ENCODE measurements at regions not wholly inside any gene's neighbourhood (a gene's known extent, or its start where the extent isn't known, plus 50 kb on each side); places are given as distances from the start of the nearest gene placed in this dataset.

GRCh38 chr7:34281260-34281659 lies 375.9 kb downstream of the BMPER start:
- H3K36me3 ChIP-seq (ENCODE audit: insufficient read depth, low read length) = no peaks in the 10 kb centered on the region
- no peaks in the 10 kb centered on the region for H3K27me3 ChIP-seq (ENCODE audit: insufficient read depth, low read length)
- no peaks in the 10 kb centered on the region for H3K9me3 ChIP-seq (ENCODE audit: low read length)
- no peak overlapping the region for H2AFZ ChIP-seq (ENCODE audit: low read depth, low read length)
- no peak overlapping the region for H3K4me3 ChIP-seq (ENCODE audit: low read length)
- no peaks in the 10 kb centered on the region for H3K4me1 ChIP-seq (ENCODE audit: insufficient read depth, low read length)

- H3K4me3 ChIP-seq (ENCODE audit: low read length) = no peak overlapping the region
- H3K4me1 ChIP-seq (ENCODE audit: insufficient read depth, low read length) = no peaks in the 10 kb centered on the region
- H3K36me3 ChIP-seq (ENCODE audit: insufficient read depth, low read length) = no peaks in the 10 kb centered on the region
- no peaks in the 10 kb centered on the region for H3K27me3 ChIP-seq (ENCODE audit: insufficient read depth, low read length)
- H2AFZ ChIP-seq (ENCODE audit: low read depth, low read length) = no peak overlapping the region
- H3K9me3 ChIP-seq (ENCODE audit: low read length) = no peaks in the 10 kb centered on the region
Measured at GRCh38 chr7:34282271-34282670, 375.7 kb upstream of the NPSR1 start.

- Histone ChIP-seq H3K27me3 (ENCODE audit: insufficient read depth, low read length) (no peaks in the 10 kb centered on the region), H2AFZ (ENCODE audit: low read depth, low read length) (no peak overlapping the region), H3K36me3 (ENCODE audit: insufficient read depth, low read length) (no peaks in the 10 kb centered on the region), H3K4me1 (ENCODE audit: insufficient read depth, low read length) (no peaks in the 10 kb centered on the region), H3K4me3 (ENCODE audit: low read length) (no peak overlapping the region), H3K9me3 (ENCODE audit: low read length) (no peaks in the 10 kb centered on the region)
Measured at GRCh38 chr7:34296663-34297062, 361.4 kb upstream of the NPSR1 start.

GRCh38 chr7:34298492-34299013 lies 359.5 kb upstream of the NPSR1 start:
- Histone ChIP-seq H3K9me3 (ENCODE audit: low read length) (no peaks in the 10 kb centered on the region), H3K27me3 (ENCODE audit: insufficient read depth, low read length) (no peaks in the 10 kb centered on the region), H3K4me3 (ENCODE audit: low read length) (no peak overlapping the region), H2AFZ (ENCODE audit: low read depth, low read length) (no peak overlapping the region), H3K36me3 (ENCODE audit: insufficient read depth, low read length) (no peaks in the 10 kb centered on the region), H3K4me1 (ENCODE audit: insufficient read depth, low read length) (no peaks in the 10 kb centered on the region)

GRCh38 chr7:34299066-34299465 lies 359.0 kb upstream of the NPSR1 start:
- no peaks in the 10 kb centered on the region for H3K27me3 ChIP-seq (ENCODE audit: insufficient read depth, low read length)
- no peak overlapping the region for H3K4me3 ChIP-seq (ENCODE audit: low read length)
- H2AFZ ChIP-seq (ENCODE audit: low read depth, low read length) = no peak overlapping the region
- no peaks in the 10 kb centered on the region for H3K36me3 ChIP-seq (ENCODE audit: insufficient read depth, low read length)
- no peaks in the 10 kb centered on the region for H3K9me3 ChIP-seq (ENCODE audit: low read length)
- no peaks in the 10 kb centered on the region for H3K4me1 ChIP-seq (ENCODE audit: insufficient read depth, low read length)

GRCh38 chr7:34307540-34307939 lies 350.5 kb upstream of the NPSR1 start:
- Histone ChIP-seq H3K36me3 (ENCODE audit: insufficient read depth, low read length) (no peaks in the 10 kb centered on the region), H3K27me3 (ENCODE audit: insufficient read depth, low read length) (no peaks in the 10 kb centered on the region), H3K9me3 (ENCODE audit: low read length) (no peaks in the 10 kb centered on the region), H3K4me1 (ENCODE audit: insufficient read depth, low read length) (no peaks in the 10 kb centered on the region), H2AFZ (ENCODE audit: low read depth, low read length) (no peak overlapping the region), H3K4me3 (ENCODE audit: low read length) (no peak overlapping the region)

GRCh38 chr7:34308595-34308994 lies 349.4 kb upstream of the NPSR1 start:
- Histone ChIP-seq H3K4me3 (ENCODE audit: low read length) (no peak overlapping the region), H3K36me3 (ENCODE audit: insufficient read depth, low read length) (no peaks in the 10 kb centered on the region), H3K4me1 (ENCODE audit: insufficient read depth, low read length) (no peaks in the 10 kb centered on the region), H3K9me3 (ENCODE audit: low read length) (no peaks in the 10 kb centered on the region), H3K27me3 (ENCODE audit: insufficient read depth, low read length) (no peaks in the 10 kb centered on the region), H2AFZ (ENCODE audit: low read depth, low read length) (no peak overlapping the region)

- Histone ChIP-seq H2AFZ (ENCODE audit: low read depth, low read length) (no peak overlapping the region), H3K9me3 (ENCODE audit: low read length) (no peaks in the 10 kb centered on the region), H3K27me3 (ENCODE audit: insufficient read depth, low read length) (no peaks in the 10 kb centered on the region), H3K4me3 (ENCODE audit: low read length) (no peak overlapping the region), H3K4me1 (ENCODE audit: insufficient read depth, low read length) (no peaks in the 10 kb centered on the region), H3K36me3 (ENCODE audit: insufficient read depth, low read length) (no peaks in the 10 kb centered on the region)
Measured at GRCh38 chr7:34309116-34309515, 348.9 kb upstream of the NPSR1 start.

GRCh38 chr7:34309584-34309983 lies 348.4 kb upstream of the NPSR1 start:
- Histone ChIP-seq H3K9me3 (ENCODE audit: low read length) (no peaks in the 10 kb centered on the region), H3K27me3 (ENCODE audit: insufficient read depth, low read length) (no peaks in the 10 kb centered on the region), H2AFZ (ENCODE audit: low read depth, low read length) (no peak overlapping the region), H3K4me3 (ENCODE audit: low read length) (no peak overlapping the region), H3K4me1 (ENCODE audit: insufficient read depth, low read length) (no peaks in the 10 kb centered on the region), H3K36me3 (ENCODE audit: insufficient read depth, low read length) (no peaks in the 10 kb centered on the region)

- H3K4me3 ChIP-seq (ENCODE audit: low read length) = no peak overlapping the region
- H2AFZ ChIP-seq (ENCODE audit: low read depth, low read length) = no peak overlapping the region
- no peaks in the 10 kb centered on the region for H3K27me3 ChIP-seq (ENCODE audit: insufficient read depth, low read length)
- H3K9me3 ChIP-seq (ENCODE audit: low read length) = no peaks in the 10 kb centered on the region
- no peaks in the 10 kb centered on the region for H3K36me3 ChIP-seq (ENCODE audit: insufficient read depth, low read length)
- no peaks in the 10 kb centered on the region for H3K4me1 ChIP-seq (ENCODE audit: insufficient read depth, low read length)
Measured at GRCh38 chr7:34311591-34311990, 346.4 kb upstream of the NPSR1 start.

GRCh38 chr7:34312624-34313023 lies 345.4 kb upstream of the NPSR1 start:
- no peaks in the 10 kb centered on the region for H3K36me3 ChIP-seq (ENCODE audit: insufficient read depth, low read length)
- no peaks in the 10 kb centered on the region for H3K9me3 ChIP-seq (ENCODE audit: low read length)
- no peaks in the 10 kb centered on the region for H3K4me1 ChIP-seq (ENCODE audit: insufficient read depth, low read length)
- H3K27me3 ChIP-seq (ENCODE audit: insufficient read depth, low read length) = no peaks in the 10 kb centered on the region
- no peak overlapping the region for H3K4me3 ChIP-seq (ENCODE audit: low read length)
- no peak overlapping the region for H2AFZ ChIP-seq (ENCODE audit: low read depth, low read length)

- Histone ChIP-seq H3K36me3 (ENCODE audit: insufficient read depth, low read length) (no peaks in the 10 kb centered on the region), H3K4me1 (ENCODE audit: insufficient read depth, low read length) (no peaks in the 10 kb centered on the region), H2AFZ (ENCODE audit: low read depth, low read length) (no peak overlapping the region), H3K4me3 (ENCODE audit: low read length) (no peak overlapping the region), H3K9me3 (ENCODE audit: low read length) (no peaks in the 10 kb centered on the region), H3K27me3 (ENCODE audit: insufficient read depth, low read length) (no peaks in the 10 kb centered on the region)
Measured at GRCh38 chr7:34313289-34313688, 344.7 kb upstream of the NPSR1 start.

GRCh38 chr7:34315032-34315431 lies 343.0 kb upstream of the NPSR1 start:
- no peak overlapping the region for H3K4me3 ChIP-seq (ENCODE audit: low read length)
- no peaks in the 10 kb centered on the region for H3K4me1 ChIP-seq (ENCODE audit: insufficient read depth, low read length)
- H3K27me3 ChIP-seq (ENCODE audit: insufficient read depth, low read length) = no peaks in the 10 kb centered on the region
- no peaks in the 10 kb centered on the region for H3K9me3 ChIP-seq (ENCODE audit: low read length)
- no peak overlapping the region for H2AFZ ChIP-seq (ENCODE audit: low read depth, low read length)
- H3K36me3 ChIP-seq (ENCODE audit: insufficient read depth, low read length) = no peaks in the 10 kb centered on the region

- Histone ChIP-seq H3K4me3 (ENCODE audit: low read length) (no peak overlapping the region), H3K4me1 (ENCODE audit: insufficient read depth, low read length) (no peaks in the 10 kb centered on the region), H3K9me3 (ENCODE audit: low read length) (no peaks in the 10 kb centered on the region), H3K27me3 (ENCODE audit: insufficient read depth, low read length) (no peaks in the 10 kb centered on the region), H2AFZ (ENCODE audit: low read depth, low read length) (no peak overlapping the region), H3K36me3 (ENCODE audit: insufficient read depth, low read length) (no peaks in the 10 kb centered on the region)
Measured at GRCh38 chr7:34317039-34317438, 341.0 kb upstream of the NPSR1 start.
